ENCODE measurements at regions not wholly inside any gene's neighbourhood (a gene's known extent, or its start where the extent isn't known, plus 50 kb on each side); places are given as distances from the start of the nearest gene placed in this dataset.
"Not testable (repeated sequence)": the region's sequence is repeated elsewhere in the genome, so short reads cannot be mapped to it uniquely, and the experiment has no call there.

GRCh38 chr19:30105316-30105715 is 163.3 kb downstream of the URI1 start:
- no peak for DNase-seq

DNA sequence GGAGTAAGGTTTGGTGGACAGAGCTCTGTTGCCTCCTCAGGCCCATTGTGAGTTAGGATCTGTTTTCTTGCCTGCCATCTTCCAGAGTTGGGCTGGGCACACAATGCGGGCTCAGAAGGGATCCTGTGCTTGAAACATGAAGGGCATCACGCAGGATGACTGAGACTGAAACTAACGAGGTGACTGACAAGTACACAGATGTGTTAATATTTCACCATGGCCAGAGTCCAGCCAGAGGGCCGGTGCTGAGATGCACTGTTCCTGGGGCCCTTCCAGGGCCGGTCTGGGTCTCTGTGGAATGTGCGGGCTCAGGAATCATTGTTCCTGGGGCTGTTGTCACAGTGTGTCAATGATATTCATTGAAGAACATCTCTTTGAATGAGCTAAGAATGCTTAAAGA is 163.7 kb downstream of the URI1 start:
- DNase-seq, result no peak

- no peak for DNase-seq
Measured at GRCh38 chr19:30106417-30107095, 164.5 kb downstream of the URI1 start.

- DNase-seq, result no peak
Measured at GRCh38 chr19:30107251-30107650, 165.2 kb downstream of the URI1 start.

- no peak for DNase-seq
Measured at GRCh38 chr19:30109565-30109964, 167.5 kb downstream of the URI1 start.

DNA sequence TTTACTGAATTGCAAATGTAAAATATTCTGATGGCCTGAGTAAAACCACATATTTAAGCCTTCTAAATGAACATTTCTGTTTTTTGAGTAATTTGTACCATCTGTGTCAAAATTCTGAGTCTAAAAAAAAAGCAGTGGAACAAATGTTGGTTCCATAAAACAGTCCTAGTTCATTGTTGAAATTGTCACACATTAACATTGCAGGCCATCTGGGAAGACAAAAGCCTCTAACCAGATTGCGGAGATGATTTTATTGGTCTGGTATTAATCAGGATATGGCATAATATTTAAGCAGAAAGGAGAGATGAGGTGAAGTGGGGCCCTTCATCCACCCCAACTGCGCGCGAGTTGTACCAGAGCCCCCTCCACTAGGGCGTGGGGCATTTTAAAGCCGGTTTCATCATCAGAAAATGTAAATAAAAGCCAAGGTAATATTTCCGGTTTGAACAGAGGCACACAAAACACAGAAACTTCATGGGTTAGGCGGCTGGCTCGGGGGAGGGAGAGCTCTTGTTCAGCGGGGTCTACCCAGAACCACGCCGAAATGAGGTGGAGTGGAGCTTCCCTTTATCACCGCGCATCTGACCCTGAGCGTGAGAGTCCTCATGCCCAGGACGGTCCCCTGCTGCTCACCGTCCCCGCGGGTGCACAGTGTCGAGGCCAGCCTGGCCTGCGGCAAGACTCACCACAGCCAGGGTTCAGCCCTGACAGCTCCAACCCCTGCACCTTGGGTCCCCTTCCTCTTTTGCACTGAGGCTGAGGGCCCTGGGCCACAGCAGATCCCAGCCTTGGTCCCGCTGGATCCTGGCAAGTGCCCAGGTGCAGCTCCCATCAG is 169.2 kb downstream of the URI1 start:
- DNase-seq, result no peak

GRCh38 chr19:30112171-30112570 is 170.1 kb downstream of the URI1 start:
- no peak for DNase-seq

DNA sequence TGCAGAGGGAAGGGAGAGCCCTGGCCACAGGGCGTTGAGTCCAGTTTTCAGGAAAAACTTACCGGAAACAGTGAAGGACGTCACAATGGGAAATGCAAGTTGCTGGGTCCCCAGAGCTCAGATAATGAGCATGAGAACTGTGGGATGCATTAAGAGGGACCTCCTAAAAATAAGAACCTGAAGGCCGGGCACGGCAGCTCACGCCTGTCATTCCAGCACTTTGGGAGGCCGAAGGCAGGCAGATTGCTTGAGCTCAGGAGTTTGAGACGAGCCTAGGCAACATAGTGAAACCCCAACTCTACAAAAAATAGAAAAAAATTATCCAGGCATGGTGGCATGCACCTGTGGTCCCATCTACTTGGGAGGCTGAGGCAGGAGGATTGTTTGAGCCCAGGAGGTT is 170.6 kb downstream of the URI1 start:
- no peak for DNase-seq

DNA sequence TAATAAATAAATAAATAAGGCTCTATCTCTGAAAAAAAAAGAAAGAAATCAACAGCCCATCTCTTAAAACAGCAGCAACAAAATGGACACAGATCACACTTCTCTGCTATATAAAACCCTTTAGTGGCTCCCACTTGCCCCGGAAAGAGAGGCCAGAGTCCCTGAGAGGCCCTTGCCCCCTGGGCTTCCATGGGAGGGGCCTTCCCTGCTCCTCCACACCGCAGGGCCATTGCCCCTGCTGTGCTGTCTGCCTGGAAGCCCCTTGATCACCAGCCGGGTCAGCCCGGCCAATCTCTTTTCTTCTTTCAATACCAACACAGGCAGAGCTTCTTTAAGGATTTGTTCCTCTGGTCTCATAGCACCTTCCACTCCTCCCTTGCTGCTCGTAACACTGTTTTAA is 171.1 kb downstream of the URI1 start:
- no peak for DNase-seq

DNA sequence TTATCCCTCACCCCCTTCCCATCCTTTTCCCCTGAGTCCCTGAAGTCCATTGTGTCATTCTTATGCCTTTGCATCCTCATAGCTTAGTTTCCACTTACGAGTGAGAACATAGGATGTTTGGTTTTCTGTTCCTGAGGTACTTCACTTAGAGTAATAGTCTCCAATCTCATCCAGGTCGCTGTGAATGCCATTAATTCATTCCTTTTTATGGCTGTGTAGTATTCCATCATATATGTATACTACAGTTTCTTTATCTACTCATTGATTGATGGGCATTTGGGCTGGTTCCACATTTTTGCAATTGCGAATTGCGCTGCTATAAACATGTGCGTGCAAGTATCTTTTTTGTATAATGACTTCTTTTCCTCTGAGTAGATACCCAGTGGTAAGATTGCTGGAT is 172.1 kb downstream of the URI1 start:
- DNase-seq, result not testable (repeated sequence)

- DNase-seq, result no peak
Measured at GRCh38 chr19:30115947-30116346, 173.9 kb downstream of the URI1 start.

GRCh38 chr19:30116530-30116929 is 174.5 kb downstream of the URI1 start:
- no peak for DNase-seq

DNA sequence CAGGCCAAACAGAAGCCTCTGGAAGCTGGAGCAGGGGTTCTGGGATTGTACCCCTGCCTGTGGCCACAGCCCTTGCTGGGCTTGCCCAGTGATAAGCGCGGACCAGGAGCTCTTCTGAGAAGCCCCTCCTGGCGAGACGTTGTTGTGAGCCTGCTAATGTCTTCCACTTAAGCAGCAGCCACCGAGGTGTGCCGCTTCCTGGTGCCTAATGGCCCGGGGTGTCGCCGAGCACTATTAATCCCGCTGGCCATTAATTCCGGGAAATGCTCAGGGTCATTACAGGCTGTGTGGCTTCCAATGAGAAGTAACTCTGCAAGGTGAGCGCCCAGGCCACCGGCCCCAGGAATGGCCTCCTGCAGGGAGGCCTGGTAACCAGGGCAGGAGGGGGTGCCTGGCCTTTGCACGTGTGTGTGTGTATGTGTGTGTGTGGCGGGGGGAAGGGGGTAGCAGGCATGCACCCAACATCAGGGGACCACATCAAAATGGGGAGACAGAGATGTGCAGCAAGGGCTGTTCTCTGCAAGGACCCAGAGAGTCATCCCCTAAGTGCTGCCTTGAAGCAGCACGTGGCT is 175.0 kb downstream of the URI1 start:
- DNase-seq, result no peak

DNA sequence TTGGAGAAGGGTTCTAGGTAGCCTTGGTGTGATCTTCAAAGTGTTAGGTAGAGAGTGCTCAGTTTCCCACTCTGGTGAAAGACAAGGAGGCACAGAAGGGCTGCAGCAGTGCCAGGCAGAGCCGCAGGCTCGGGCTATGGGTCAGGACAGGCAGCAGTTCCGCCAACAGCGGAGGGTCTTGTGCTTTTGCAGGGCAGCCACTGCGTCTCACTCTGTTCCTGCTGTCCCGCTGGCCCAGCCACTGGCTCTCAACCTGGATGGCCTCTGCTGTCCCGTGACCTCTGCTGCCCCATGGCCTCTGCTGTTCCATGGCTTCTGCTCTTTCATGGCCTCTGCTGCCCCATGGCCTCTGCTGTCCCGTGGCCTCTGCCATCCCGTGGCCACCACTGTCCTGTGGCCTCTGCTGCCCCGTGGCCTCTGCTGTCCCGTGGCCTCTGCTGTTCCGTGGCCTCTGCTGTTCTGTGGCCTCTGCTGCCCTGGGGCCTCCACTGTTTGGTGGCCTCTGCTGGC is 175.7 kb downstream of the URI1 start:
- DNase-seq, result no peak

DNA sequence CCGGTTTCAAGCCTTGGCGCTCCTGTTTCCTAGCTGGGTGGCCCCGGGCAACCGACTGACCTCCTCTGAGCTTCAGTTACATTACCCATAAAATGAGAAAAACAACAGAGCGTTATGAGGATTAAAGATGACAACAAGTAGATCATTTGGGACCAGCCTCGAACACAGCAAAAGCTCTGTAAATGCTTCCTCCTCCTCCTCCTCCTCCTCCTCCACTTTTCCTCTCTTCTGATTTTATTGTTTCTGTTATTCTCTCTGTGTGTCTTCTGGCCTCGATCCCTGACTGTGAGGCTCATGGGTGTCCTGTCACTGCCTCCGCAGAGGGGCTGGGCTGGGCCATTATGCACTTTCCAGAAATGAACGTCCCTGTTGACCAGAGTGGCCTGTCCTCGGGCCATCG is 176.2 kb downstream of the URI1 start:
- DNase-seq, result no peak

DNA sequence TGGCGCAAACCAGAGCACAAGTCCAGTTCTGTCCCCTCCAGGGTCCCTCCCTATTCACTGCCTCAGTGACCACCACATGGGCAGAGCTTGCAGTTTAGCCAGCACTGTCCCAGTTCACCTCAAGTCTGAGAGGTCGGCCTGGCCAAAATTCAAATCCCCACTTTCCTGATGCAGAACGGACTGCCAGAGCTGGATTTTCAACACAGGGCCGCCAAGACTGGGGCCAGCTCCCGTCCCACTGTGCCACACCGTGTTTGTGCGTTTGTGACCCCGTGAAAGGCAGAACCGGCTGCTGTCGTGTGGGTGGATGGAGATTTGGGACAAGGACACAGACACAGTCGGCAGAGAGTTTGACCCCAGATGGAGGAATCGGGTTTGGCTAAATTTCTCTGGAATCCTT is 176.7 kb downstream of the URI1 start:
- DNase-seq, result no peak

- DNase-seq, result no peak
Measured at GRCh38 chr19:30119180-30119908, 177.3 kb downstream of the URI1 start.

GRCh38 chr19:30120860-30121484 is 178.9 kb downstream of the URI1 start:
- DNase-seq, result no peak

DNA sequence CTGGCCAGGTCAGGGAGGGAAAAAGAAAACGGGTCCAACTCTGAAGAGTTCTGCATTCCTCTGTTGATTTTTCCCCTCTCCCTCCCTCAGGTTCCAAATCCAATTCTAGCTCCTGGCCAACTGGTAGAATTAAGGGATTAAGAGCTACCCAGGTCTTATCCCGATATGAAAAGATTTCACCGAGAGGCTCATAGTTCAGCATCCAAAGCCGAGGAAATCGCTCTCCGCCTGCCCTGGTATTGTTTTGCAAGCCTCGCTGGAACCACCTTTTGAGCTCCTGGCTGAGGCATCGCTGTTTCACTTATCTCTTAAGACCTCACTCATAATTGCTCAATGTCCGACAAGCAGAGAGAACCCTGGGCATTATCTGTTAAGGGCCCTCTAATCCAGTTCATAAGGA is 180.4 kb downstream of the URI1 start:
- no peak for DNase-seq

DNA sequence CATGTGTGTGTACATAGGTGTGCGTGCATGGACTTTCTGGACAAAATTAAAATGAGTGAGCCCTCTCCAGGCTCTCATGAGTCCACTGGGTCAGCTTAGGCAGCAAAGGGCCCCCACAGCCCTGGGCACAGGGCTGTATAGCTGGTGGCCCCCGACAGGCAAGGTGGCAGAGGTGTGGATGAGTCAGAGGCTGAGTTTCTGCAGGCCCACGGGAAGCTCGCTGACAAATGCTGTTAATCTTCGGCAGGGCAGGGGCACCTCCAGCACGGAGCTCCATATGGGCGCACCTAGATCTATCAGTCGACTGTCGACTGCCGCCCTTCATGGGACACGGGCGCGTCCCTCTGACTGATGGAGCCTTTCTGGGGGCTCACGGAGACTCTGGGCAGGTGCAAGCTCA is 181.1 kb downstream of the URI1 start:
- DNase-seq, result no peak

GRCh38 chr19:30123611-30124010 is 181.6 kb downstream of the URI1 start:
- DNase-seq, result no peak

GRCh38 chr19:30128211-30128610 is 186.2 kb downstream of the URI1 start:
- DNase-seq, result no peak
